Central memory CD8-positive, alpha-beta T cell (primary cell): ENCODE measurements at regions not wholly inside any gene's neighbourhood (a gene's known extent, or its start where the extent isn't known, plus 50 kb on each side); places are given as distances from the start of the nearest gene placed in this dataset.
"Not testable (repeated sequence)": the region's sequence is repeated elsewhere in the genome, so short reads cannot be mapped to it uniquely, and the experiment has no call there.

Experiments
- ATAC-seq: fragments of 150-1000 bp; cut with Tn5 transposase; replicated peaks from 2 replicates; pipeline ENCODE4 v1.10.0; 2022; ENCODE audit warnings: mild to moderate bottlenecking, moderate FRiP score, moderate number of reproducible peaks; ENCODE audit not compliant: poor library complexity, severe bottlenecking; ENCODE audit errors: extremely low read depth
- DNase-seq, 2 donors: peaks; one replicate each; pipeline ENCODE4 v3.0.0; 2021; ENCODE audit warnings: low spot score in 2 of 2
- H3K27ac Mint-ChIP-seq: one replicate; pipeline ENCODE4 v1.8.0; 2022; ENCODE audit warnings: low read depth, mild to moderate bottlenecking, moderate library complexity, mixed read lengths
- H3K27me3 Mint-ChIP-seq: one replicate; pipeline ENCODE4 v1.8.0; 2022; ENCODE audit warnings: mixed read lengths
- H3K36me3 Mint-ChIP-seq: one replicate; pipeline ENCODE4 v1.8.0; 2022; ENCODE audit warnings: mild to moderate bottlenecking, moderate library complexity, mixed read lengths; ENCODE audit not compliant: insufficient read depth
- H3K4me1 Mint-ChIP-seq: one replicate; pipeline ENCODE4 v1.8.0; 2022; ENCODE audit warnings: mixed read lengths
- H3K4me3 Mint-ChIP-seq: one replicate; pipeline ENCODE4 v1.8.0; 2022; ENCODE audit warnings: mild to moderate bottlenecking, moderate library complexity, mixed read lengths
- H3K9me3 Mint-ChIP-seq: one replicate; pipeline ENCODE4 v1.8.0; 2022; ENCODE audit warnings: mixed read lengths

- ATAC-seq (no peak), DNase-seq (no peak)
- H3K36me3 Mint-ChIP-seq: no peaks in the 10 kb centered on the region
- H3K9me3 Mint-ChIP-seq: peaks cover 6% of the 10 kb centered on the region
- no peaks in the 10 kb centered on the region for H3K27me3 Mint-ChIP-seq
- H3K4me1 Mint-ChIP-seq: no peaks in the 10 kb centered on the region
- H3K4me3 Mint-ChIP-seq: no peak overlapping the region
- H3K27ac Mint-ChIP-seq: no peak overlapping the region
Measured at GRCh38 chr9:30349526-30350513, 2034.6 kb upstream of the ACO1 start.

GRCh38 chr9:30356221-30356620 is 2028.2 kb upstream of the ACO1 start:
- H3K4me1 Mint-ChIP-seq: no peaks in the 10 kb centered on the region
- no peaks in the 10 kb centered on the region for H3K36me3 Mint-ChIP-seq
- DNase-seq (no peak), ATAC-seq (no peak)
- no peaks in the 10 kb centered on the region for H3K27me3 Mint-ChIP-seq
- H3K9me3 Mint-ChIP-seq: no peaks in the 10 kb centered on the region
- H3K27ac Mint-ChIP-seq: no peak overlapping the region
- H3K4me3 Mint-ChIP-seq: no peak overlapping the region

GRCh38 chr9:30362373-30362772 is 2022.1 kb upstream of the ACO1 start:
- no peaks in the 10 kb centered on the region for H3K4me1 Mint-ChIP-seq
- H3K36me3 Mint-ChIP-seq: no peaks in the 10 kb centered on the region
- H3K9me3 Mint-ChIP-seq: no peaks in the 10 kb centered on the region
- ATAC-seq (no peak), DNase-seq (no peak)
- H3K4me3 Mint-ChIP-seq: no peak overlapping the region
- no peak overlapping the region for H3K27ac Mint-ChIP-seq
- H3K27me3 Mint-ChIP-seq: no peaks in the 10 kb centered on the region

GRCh38 chr9:30366140-30366539 is 2018.3 kb upstream of the ACO1 start:
- not testable (repeated sequence) for H3K9me3 Mint-ChIP-seq, H3K27me3 Mint-ChIP-seq, ATAC-seq, H3K36me3 Mint-ChIP-seq, H3K4me1 Mint-ChIP-seq, DNase-seq, H3K4me3 Mint-ChIP-seq, H3K27ac Mint-ChIP-seq

- ATAC-seq (no peak), DNase-seq (no peak)
- Mint-ChIP-seq H3K4me1 (no peaks in the 10 kb centered on the region), H3K4me3 (no peak overlapping the region), H3K36me3 (no peaks in the 10 kb centered on the region), H3K27me3 (no peaks in the 10 kb centered on the region), H3K9me3 (peaks cover 7% of the 10 kb centered on the region), H3K27ac (no peak overlapping the region)
Measured at GRCh38 chr9:30382271-30382670, 2002.2 kb upstream of the ACO1 start.

GRCh38 chr9:30410273-30410672 is 1974.2 kb upstream of the ACO1 start:
- DNase-seq: no peak
- no peak overlapping the region for H3K4me3 Mint-ChIP-seq
- H3K27ac Mint-ChIP-seq: no peak overlapping the region
- peaks cover 23% of the 10 kb centered on the region for H3K9me3 Mint-ChIP-seq
- H3K27me3 Mint-ChIP-seq: no peaks in the 10 kb centered on the region
- ATAC-seq: no peak
- no peaks in the 10 kb centered on the region for H3K36me3 Mint-ChIP-seq
- H3K4me1 Mint-ChIP-seq: no peaks in the 10 kb centered on the region

- DNase-seq: no peak
- Mint-ChIP-seq H3K4me3 (no peak overlapping the region), H3K4me1 (no peaks in the 10 kb centered on the region), H3K27ac (no peak overlapping the region), H3K36me3 (no peaks in the 10 kb centered on the region), H3K9me3 (peaks cover 23% of the 10 kb centered on the region), H3K27me3 (no peaks in the 10 kb centered on the region)
- no peak for ATAC-seq
Measured at GRCh38 chr9:30411571-30411970, 1972.9 kb upstream of the ACO1 start.

GRCh38 chr9:30459156-30459555 is 1925.3 kb upstream of the ACO1 start:
- Mint-ChIP-seq H3K27me3 (no peaks in the 10 kb centered on the region), H3K4me3 (no peak overlapping the region), H3K4me1 (no peaks in the 10 kb centered on the region), H3K9me3 (peaks cover 7% of the 10 kb centered on the region), H3K27ac (no peak overlapping the region), H3K36me3 (no peaks in the 10 kb centered on the region)
- ATAC-seq (no peak), DNase-seq (no peak)

- no peak overlapping the region for H3K27ac Mint-ChIP-seq
- ATAC-seq (no peak), DNase-seq (no peak)
- peaks cover 11% of the 10 kb centered on the region for H3K9me3 Mint-ChIP-seq
- no peaks in the 10 kb centered on the region for H3K36me3 Mint-ChIP-seq
- no peaks in the 10 kb centered on the region for H3K27me3 Mint-ChIP-seq
- no peak overlapping the region for H3K4me3 Mint-ChIP-seq
- H3K4me1 Mint-ChIP-seq: no peaks in the 10 kb centered on the region
Measured at GRCh38 chr9:30476826-30477225, 1907.6 kb upstream of the ACO1 start.

- DNase-seq: no peak
- H3K27ac Mint-ChIP-seq: no peak overlapping the region
- ATAC-seq: no peak
- H3K9me3 Mint-ChIP-seq: no peaks in the 10 kb centered on the region
- no peaks in the 10 kb centered on the region for H3K36me3 Mint-ChIP-seq
- no peaks in the 10 kb centered on the region for H3K4me1 Mint-ChIP-seq
- no peaks in the 10 kb centered on the region for H3K27me3 Mint-ChIP-seq
- H3K4me3 Mint-ChIP-seq: no peak overlapping the region
Measured at GRCh38 chr9:30478684-30479083, 1905.8 kb upstream of the ACO1 start.

GRCh38 chr9:30482499-30482898 is 1901.9 kb upstream of the ACO1 start:
- no peaks in the 10 kb centered on the region for H3K36me3 Mint-ChIP-seq
- H3K4me3 Mint-ChIP-seq: no peak overlapping the region
- no peaks in the 10 kb centered on the region for H3K9me3 Mint-ChIP-seq
- H3K27me3 Mint-ChIP-seq: no peaks in the 10 kb centered on the region
- H3K4me1 Mint-ChIP-seq: no peaks in the 10 kb centered on the region
- H3K27ac Mint-ChIP-seq: no peak overlapping the region
- DNase-seq (no peak), ATAC-seq (no peak)

- no peak for ATAC-seq
- no peak overlapping the region for H3K27ac Mint-ChIP-seq
- H3K4me3 Mint-ChIP-seq: no peak overlapping the region
- H3K4me1 Mint-ChIP-seq: no peaks in the 10 kb centered on the region
- DNase-seq: no peak
- no peaks in the 10 kb centered on the region for H3K9me3 Mint-ChIP-seq
- H3K27me3 Mint-ChIP-seq: no peaks in the 10 kb centered on the region
- H3K36me3 Mint-ChIP-seq: no peaks in the 10 kb centered on the region
Measured at GRCh38 chr9:30484690-30485089, 1899.8 kb upstream of the ACO1 start.

- no peaks in the 10 kb centered on the region for H3K36me3 Mint-ChIP-seq
- no peaks in the 10 kb centered on the region for H3K27me3 Mint-ChIP-seq
- peaks cover 6% of the 10 kb centered on the region for H3K9me3 Mint-ChIP-seq
- H3K27ac Mint-ChIP-seq: no peak overlapping the region
- H3K4me3 Mint-ChIP-seq: no peak overlapping the region
- DNase-seq (no peak), ATAC-seq (no peak)
- H3K4me1 Mint-ChIP-seq: no peaks in the 10 kb centered on the region
Measured at GRCh38 chr9:30504502-30504905, 1879.9 kb upstream of the ACO1 start.
